ENCODE measurements at regions not wholly inside any gene's neighbourhood (a gene's known extent, or its start where the extent isn't known, plus 50 kb on each side); places are given as distances from the start of the nearest gene placed in this dataset.

DNA sequence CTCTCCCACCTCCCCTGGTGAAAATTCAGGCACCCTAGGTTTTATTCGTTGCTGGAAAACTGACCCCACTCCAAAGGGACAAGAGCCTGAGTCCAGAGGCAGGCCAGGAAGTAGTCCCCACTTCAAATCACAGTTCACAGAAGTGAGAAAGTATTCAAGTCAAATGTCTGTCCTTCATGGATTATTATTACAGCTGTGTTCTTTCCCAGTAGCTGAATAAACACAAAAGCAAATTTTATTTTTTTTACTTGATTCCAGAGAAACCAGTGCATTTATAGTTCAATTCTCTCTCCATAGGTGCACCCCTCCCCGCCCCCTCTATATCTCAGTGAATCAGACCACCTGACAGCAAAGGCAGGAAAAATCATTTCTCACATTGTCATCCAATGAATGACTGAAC, 113.8 kb upstream of the COL1A2 start:
- TF ChIP-seq POLR2AphosphoS5 (IDR thresholded peaks at IDR 0.05): no peak
- TF ChIP-seq, protein P1, sequence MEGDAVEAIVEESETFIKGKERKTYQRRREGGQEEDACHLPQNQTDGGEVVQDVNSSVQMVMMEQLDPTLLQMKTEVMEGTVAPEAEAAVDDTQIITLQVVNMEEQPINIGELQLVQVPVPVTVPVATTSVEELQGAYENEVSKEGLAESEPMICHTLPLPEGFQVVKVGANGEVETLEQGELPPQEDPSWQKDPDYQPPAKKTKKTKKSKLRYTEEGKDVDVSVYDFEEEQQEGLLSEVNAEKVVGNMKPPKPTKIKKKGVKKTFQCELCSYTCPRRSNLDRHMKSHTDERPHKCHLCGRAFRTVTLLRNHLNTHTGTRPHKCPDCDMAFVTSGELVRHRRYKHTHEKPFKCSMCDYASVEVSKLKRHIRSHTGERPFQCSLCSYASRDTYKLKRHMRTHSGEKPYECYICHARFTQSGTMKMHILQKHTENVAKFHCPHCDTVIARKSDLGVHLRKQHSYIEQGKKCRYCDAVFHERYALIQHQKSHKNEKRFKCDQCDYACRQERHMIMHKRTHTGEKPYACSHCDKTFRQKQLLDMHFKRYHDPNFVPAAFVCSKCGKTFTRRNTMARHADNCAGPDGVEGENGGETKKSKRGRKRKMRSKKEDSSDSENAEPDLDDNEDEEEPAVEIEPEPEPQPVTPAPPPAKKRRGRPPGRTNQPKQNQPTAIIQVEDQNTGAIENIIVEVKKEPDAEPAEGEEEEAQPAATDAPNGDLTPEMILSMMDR (IDR thresholded peaks at IDR 0.05): no peak

Measured in breast epithelium (tissue), 3 donors.